IPS-15b (cell line): ENCODE measurements at regions not wholly inside any gene's neighbourhood (a gene's known extent, or its start where the extent isn't known, plus 50 kb on each side); places are given as distances from the start of the nearest gene placed in this dataset.

ENCODE experiments used
- H3K27me3 ChIP-seq: one replicate; pipeline ENCODE4 v1.6.1; 2013; ENCODE audit warnings: low read length; ENCODE audit not compliant: control insufficient read depth, insufficient read depth
- H3K36me3 ChIP-seq: one replicate; pipeline ENCODE4 v1.6.1; 2013; ENCODE audit warnings: low read length; ENCODE audit not compliant: control insufficient read depth, insufficient read depth
- H3K4me1 ChIP-seq: one replicate; pipeline ENCODE4 v1.6.1; 2013; ENCODE audit warnings: mild to moderate bottlenecking, low read length; ENCODE audit not compliant: control insufficient read depth, insufficient read depth
- H3K4me3 ChIP-seq: one replicate; pipeline ENCODE4 v1.5.1; 2013; ENCODE audit warnings: low read depth, low read length
- H3K9ac ChIP-seq: one replicate; pipeline ENCODE4 v1.6.1; 2013; ENCODE audit warnings: low read depth, mild to moderate bottlenecking, low read length
- H3K9me3 ChIP-seq: one replicate; pipeline ENCODE4 v1.6.1; 2013; ENCODE audit warnings: mild to moderate bottlenecking, low read length; ENCODE audit not compliant: control insufficient read depth, insufficient read depth

DNA sequence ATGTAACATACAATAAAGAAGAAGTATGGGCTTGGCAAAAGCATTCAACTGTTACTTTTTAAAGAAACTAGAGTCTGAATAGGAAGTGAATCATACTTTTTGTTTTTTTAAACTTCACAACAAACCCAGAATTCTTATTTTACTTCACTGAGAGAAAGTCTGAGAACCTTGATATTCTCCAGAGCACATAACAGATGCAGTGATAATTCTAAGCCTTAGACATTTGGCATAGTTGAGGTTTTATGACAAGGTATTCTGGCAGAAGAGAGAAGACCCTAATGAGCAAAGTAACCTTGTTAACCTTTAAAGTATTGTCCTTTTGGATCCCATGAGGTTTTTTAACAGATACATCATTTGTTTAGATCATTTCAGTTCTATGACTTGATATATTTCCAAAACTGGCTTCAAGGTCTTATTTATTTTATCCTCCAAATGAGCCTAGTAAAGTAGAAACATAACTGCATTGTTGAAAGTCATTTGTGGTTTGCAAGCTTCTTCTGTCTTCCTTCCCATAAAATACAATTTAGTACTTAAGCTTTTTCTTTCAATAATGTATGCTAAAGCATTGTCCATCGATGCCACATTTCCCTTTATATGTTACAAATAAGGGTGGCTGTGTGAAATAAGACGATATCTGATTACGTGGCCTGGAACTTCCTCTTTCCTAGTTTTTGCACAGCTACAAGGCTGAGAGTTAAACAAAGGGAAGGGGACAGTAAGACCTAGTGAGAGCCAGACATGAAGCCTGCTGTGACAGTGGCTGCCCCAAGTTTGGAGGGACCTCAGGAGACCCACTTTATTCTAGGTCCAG lies 86.1 kb upstream of the ITPRID2 start:
- H3K4me1 ChIP-seq = peaks cover 3% of the 10 kb centered on the region

DNA sequence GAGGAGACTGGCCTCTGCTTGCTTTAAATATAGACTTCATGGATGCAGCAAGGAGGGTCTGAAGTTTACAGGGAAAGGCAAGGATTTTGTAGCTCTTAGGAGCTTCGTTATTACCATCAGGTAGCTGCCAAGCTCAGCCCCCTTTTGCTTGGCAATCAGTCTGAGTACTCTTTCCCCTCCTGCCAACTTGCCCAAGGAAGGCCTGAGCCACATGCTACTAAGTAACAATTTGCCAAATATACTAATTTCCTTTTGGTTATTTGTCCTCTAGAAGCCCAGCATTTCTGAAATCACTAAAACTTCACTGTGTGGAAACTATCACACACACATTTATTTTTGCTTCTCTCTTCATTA lies 85.5 kb upstream of the ITPRID2 start:
- H3K9ac ChIP-seq = no peak overlapping the region
- no peak overlapping the region for H3K4me3 ChIP-seq
- no peaks in the 10 kb centered on the region for H3K9me3 ChIP-seq
- H3K4me1 ChIP-seq = peaks cover 3% of the 10 kb centered on the region
- no peaks in the 10 kb centered on the region for H3K27me3 ChIP-seq
- no peaks in the 10 kb centered on the region for H3K36me3 ChIP-seq

More for the DNA sequence above, 86.1 kb upstream of the ITPRID2 start:
- Histone ChIP-seq H3K27me3 (no peaks in the 10 kb centered on the region), H3K4me3 (no peak overlapping the region), H3K9me3 (no peaks in the 10 kb centered on the region), H3K36me3 (no peaks in the 10 kb centered on the region), H3K9ac (no peak overlapping the region)

DNA sequence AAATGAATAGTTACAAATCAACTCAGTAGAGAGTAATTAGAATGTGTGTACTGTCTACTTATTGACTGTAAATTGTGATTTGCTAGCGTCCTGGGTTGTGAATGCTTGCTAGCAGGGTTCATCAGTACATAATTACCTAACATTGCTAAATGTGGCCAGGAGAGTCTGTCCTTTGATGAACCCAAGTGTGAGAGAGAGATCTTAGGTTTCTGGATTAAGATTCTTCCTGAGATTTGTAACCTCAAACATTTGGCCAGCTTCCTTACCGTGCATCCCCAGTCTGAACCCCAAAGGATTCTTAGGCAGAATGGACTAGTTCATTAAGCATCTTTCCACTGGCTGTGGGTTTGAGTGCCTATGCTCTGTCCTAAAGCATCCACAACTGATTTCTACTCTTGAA lies 84.0 kb upstream of the ITPRID2 start:
- no peaks in the 10 kb centered on the region for H3K36me3 ChIP-seq
- no peaks in the 10 kb centered on the region for H3K27me3 ChIP-seq
- H3K9me3 ChIP-seq = no peaks in the 10 kb centered on the region
- peaks cover 3% of the 10 kb centered on the region for H3K4me1 ChIP-seq
- H3K4me3 ChIP-seq = no peak overlapping the region
- H3K9ac ChIP-seq = no peak overlapping the region

DNA sequence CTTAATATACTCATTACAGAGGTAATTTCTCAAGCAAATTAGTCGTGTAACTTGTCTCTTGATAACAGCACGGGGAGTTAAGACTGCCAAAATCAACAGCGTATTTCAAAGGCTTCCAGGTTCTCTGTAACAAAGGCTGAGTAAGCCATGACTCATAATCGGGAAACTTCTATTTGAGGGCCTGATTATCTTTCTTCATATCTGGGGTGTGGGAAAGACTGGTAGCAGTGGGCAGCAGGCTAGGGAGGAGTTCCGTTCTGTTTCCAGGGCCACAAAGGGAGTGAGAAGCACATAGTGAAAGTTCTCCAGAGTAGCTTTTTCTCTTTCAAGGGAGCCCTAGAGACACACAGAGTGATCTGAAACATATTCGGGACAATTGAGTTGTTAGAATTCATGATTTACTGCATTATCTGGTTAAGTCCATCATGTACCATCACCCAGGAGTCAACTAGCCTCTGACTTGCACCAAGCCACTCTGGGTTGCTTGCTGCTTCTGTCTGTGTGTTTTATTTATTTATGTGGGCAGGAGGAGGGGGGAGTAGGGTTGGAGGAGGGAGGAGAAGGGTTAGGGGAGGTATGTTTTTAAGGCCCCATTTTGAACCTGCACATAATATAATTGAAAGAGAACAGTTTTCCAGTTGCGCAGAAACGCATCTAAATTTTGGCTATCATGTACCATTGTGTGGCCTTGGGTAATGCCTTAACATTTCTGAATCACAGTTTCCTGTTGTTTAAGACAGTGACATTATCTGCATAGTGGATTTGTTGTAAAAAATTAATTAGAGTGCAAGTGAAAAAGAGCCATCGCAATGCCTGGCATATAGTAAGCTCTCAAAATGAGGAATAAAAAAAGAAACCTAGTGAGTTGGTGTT lies 80.5 kb upstream of the ITPRID2 start:
- Histone ChIP-seq H3K4me1 (no peaks in the 10 kb centered on the region), H3K9ac (no peak overlapping the region), H3K4me3 (no peak overlapping the region)

DNA sequence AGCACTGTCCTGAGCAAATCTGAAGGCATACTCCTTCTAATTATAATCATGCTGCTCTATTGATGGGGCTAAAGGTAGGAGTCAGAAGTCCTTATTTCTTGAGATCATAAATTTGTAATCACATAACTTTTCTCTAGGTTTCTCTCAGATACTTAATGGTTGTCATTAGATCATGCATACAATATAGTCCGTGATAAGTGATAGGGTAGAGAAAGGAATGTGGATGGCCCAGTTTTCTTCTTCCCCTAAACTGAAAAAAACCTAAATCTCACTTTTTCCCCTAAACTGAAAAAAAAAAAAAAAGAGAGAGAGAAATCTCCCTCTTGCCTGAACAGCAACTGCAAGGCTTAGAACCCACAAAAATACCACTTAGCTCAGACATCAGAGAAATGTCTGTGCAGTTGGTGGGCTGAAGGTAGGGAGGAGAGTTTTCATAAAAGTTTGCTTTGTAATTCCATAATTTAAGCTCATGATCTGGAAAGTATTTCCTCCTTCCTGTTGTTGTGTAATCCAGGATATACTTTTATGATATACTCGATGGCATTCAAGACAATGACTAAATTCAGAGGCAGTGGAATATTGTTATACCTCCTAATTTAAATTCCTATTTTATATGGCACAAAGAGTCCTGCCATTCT lies 79.3 kb upstream of the ITPRID2 start:
- H3K4me1 ChIP-seq = no peaks in the 10 kb centered on the region
- H3K4me3 ChIP-seq = no peak overlapping the region
- no peaks in the 10 kb centered on the region for H3K9me3 ChIP-seq
- no peaks in the 10 kb centered on the region for H3K36me3 ChIP-seq
- H3K9ac ChIP-seq = no peak overlapping the region
- no peaks in the 10 kb centered on the region for H3K27me3 ChIP-seq

More for the DNA sequence above, 80.5 kb upstream of the ITPRID2 start:
- no peaks in the 10 kb centered on the region for H3K27me3 ChIP-seq
- H3K36me3 ChIP-seq = no peaks in the 10 kb centered on the region
- H3K9me3 ChIP-seq = no peaks in the 10 kb centered on the region

DNA sequence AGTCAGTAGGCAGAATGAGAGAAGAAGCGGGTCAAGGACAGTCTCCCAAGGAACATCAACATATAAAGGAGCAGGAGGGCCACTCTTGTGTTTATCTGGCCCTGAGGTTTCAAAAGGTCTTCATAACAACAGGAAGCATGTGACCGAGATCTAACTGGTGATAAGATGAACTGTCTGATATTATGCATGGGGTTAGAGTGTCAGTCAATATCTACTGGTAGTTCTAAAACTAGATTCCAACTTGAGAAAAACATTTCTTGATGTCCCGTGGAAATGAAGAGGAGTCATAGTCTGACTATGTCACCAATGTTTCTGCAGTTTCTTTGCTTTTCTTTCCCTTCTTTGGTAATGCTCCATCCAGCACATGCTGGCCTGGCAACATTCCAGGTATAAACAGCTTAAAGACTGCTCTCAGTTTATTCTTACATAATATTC lies 77.5 kb upstream of the ITPRID2 start:
- Histone ChIP-seq H3K9me3 (no peaks in the 10 kb centered on the region), H3K27me3 (no peaks in the 10 kb centered on the region), H3K9ac (no peak overlapping the region), H3K36me3 (no peaks in the 10 kb centered on the region), H3K4me1 (peaks cover 3% of the 10 kb centered on the region), H3K4me3 (no peak overlapping the region)

DNA sequence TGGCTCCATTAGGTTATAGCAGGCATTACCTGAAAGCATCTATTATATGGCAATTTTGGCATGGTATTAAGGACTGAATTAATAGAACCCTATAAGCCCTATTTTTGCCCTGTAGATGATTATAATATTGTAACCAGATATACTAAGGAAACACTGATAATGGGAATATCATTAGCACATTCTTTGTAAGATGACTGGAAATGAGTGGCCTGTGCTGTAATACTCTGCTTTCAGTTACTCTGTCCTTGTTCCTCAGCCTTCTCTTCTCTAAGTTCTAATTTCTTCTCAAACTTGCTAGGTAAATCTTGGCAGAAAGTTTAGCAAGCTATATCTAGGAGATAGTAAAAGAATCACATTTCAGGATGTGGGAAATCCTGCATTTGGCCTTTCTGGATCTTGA lies 74.0 kb upstream of the ITPRID2 start:
- H3K4me1 ChIP-seq = peaks cover 3% of the 10 kb centered on the region
- H3K9me3 ChIP-seq = no peaks in the 10 kb centered on the region
- no peaks in the 10 kb centered on the region for H3K36me3 ChIP-seq
- H3K27me3 ChIP-seq = no peaks in the 10 kb centered on the region
- no peak overlapping the region for H3K4me3 ChIP-seq
- H3K9ac ChIP-seq = no peak overlapping the region

DNA sequence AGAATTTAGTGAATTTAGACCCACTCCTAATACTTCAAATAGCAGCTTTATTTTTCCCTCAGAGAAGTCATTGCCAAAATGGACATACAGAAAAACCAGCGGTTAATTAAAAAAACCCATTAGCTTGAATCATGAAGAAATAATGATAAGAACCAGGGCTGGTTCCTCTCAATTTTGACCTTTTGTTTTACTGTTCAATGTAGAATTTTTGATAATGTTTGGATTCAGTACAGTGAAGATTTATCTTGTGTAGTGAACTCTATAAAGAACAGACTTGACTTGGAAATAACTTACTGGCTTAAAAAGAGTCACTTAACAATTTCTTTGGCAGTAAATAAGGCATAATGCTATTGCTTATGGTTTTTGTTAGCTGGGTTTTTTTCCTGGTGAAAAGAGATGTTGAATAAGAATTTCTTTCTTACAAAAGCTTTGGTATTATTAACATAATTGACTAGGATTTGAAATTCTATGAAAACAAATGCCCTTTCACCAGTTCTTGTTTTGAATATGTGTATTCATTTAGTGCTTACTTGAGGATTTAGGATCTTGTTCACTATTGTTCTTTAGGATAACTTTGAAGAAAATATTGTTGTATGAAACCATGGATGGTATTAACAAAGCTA lies 73.4 kb upstream of the ITPRID2 start:
- H3K4me3 ChIP-seq = no peak overlapping the region
- no peak overlapping the region for H3K9ac ChIP-seq
- no peaks in the 10 kb centered on the region for H3K27me3 ChIP-seq
- H3K36me3 ChIP-seq = no peaks in the 10 kb centered on the region
- H3K4me1 ChIP-seq = peaks cover 3% of the 10 kb centered on the region
- no peaks in the 10 kb centered on the region for H3K9me3 ChIP-seq

DNA sequence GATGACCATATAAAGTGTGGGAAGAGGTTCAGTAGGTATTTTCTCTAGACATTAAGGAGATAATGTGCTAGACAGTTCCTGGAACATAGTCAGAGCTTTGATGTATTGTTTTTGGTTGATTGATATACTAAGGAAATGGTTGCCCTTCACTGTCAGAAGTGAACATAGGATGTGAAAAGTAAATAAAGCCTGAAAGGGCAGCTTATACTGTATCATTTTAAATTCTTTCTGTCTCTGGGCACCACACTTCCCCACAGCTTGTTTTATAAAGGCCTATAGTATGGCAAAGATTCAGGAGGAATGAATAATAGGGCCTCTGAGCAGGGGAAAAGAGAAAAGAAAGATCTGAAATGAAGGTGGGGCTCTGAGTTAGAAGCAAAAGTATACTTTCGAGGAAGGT lies 72.7 kb upstream of the ITPRID2 start:
- peaks cover 3% of the 10 kb centered on the region for H3K4me1 ChIP-seq
- H3K9ac ChIP-seq = no peak overlapping the region
- no peaks in the 10 kb centered on the region for H3K36me3 ChIP-seq

DNA sequence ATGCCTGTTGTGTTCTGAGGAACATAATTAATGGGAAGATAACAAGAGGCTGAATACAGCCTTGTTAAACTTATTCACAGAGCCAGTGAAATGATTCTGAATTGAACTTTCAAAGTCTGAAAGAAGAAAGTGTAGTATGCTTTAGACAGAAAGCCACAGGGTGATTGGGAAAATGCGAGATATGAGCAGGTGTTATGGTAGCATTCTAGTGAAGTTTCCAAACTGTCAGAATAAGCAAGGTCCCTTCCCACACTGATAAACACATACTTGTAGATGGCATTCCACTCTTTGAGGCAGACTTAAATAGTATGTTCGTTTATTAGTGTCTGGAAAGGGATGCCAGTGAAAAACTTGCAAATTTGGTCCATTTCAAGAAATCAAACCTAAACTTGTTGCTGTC lies 70.5 kb upstream of the ITPRID2 start:
- H3K4me1 ChIP-seq = peaks cover 3% of the 10 kb centered on the region

More for the DNA sequence above, 72.7 kb upstream of the ITPRID2 start:
- no peaks in the 10 kb centered on the region for H3K9me3 ChIP-seq
- H3K27me3 ChIP-seq = no peaks in the 10 kb centered on the region
- no peak overlapping the region for H3K4me3 ChIP-seq

DNA sequence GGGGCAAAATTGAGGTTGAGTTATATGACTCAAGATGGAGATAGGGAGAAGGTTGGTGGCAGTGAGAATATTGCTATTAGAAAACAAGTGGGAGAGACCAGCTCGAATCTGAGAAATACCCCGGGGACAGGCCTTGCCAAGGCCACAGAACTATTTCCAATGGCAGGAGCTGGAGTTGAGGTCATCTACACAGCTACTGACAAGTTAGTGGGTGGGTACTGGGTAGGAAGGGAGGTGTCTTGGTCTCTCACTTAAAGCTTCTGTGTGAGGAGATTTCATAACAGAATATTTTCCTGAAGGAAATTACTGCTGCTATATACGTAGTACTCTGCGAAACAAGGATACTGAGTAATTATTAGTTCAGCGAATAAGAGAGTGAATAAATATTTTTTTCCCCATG lies 69.4 kb upstream of the ITPRID2 start:
- no peak overlapping the region for H3K4me3 ChIP-seq
- H3K4me1 ChIP-seq = peaks cover 3% of the 10 kb centered on the region
- no peaks in the 10 kb centered on the region for H3K36me3 ChIP-seq
- H3K9me3 ChIP-seq = no peaks in the 10 kb centered on the region
- no peak overlapping the region for H3K9ac ChIP-seq
- H3K27me3 ChIP-seq = no peaks in the 10 kb centered on the region

More for the DNA sequence above, 70.5 kb upstream of the ITPRID2 start:
- Histone ChIP-seq H3K36me3 (no peaks in the 10 kb centered on the region), H3K9ac (no peak overlapping the region), H3K4me3 (no peak overlapping the region), H3K27me3 (no peaks in the 10 kb centered on the region), H3K9me3 (no peaks in the 10 kb centered on the region)
